Activated T-cell treated with anti-CD3 and anti-CD28 coated beads for 24 hours (primary cell): ENCODE measurements at regions not wholly inside any gene's neighbourhood (a gene's known extent, or its start where the extent isn't known, plus 50 kb on each side); places are given as distances from the start of the nearest gene placed in this dataset.

Source experiments
- DNase-seq: peaks from one replicate; pipeline ENCODE4 v3.0.0-alpha.2; 2020; ENCODE audit warnings: low read depth

GRCh38 chr10:128898133-128898915 lies 568.7 kb upstream of the MGMT start:
- DNase-seq, result no peak

- no peak for DNase-seq
These were observed 568.2 kb upstream of the MGMT start for GRCh38 chr10:128898916-128899195.

- no peak for DNase-seq
These were observed 566.6 kb upstream of the MGMT start for GRCh38 chr10:128900456-128900855.

- DNase-seq, result no peak
These were observed 565.8 kb upstream of the MGMT start for GRCh38 chr10:128901236-128901635.

- no peak for DNase-seq
These were observed 564.9 kb upstream of the MGMT start for GRCh38 chr10:128902031-128902710.

GRCh38 chr10:128907155-128907941 lies 559.7 kb upstream of the MGMT start:
- DNase-seq, result no peak

GRCh38 chr10:128908099-128908498 lies 558.9 kb upstream of the MGMT start:
- no peak for DNase-seq

- DNase-seq, result no peak
These were observed 558.5 kb upstream of the MGMT start for GRCh38 chr10:128908499-128908898.

GRCh38 chr10:128912568-128913311 lies 554.3 kb upstream of the MGMT start:
- no peak for DNase-seq

- DNase-seq, result no peak
These were observed 552.4 kb upstream of the MGMT start for GRCh38 chr10:128914681-128915080.

GRCh38 chr10:128915630-128916029 lies 551.4 kb upstream of the MGMT start:
- DNase-seq, result no peak

GRCh38 chr10:128916383-128916782 lies 550.7 kb upstream of the MGMT start:
- DNase-seq, result no peak

- no peak for DNase-seq
These were observed 545.5 kb upstream of the MGMT start for GRCh38 chr10:128921389-128922022.

GRCh38 chr10:128922172-128922571 lies 544.9 kb upstream of the MGMT start:
- no peak for DNase-seq

- no peak for DNase-seq
These were observed 544.3 kb upstream of the MGMT start for GRCh38 chr10:128922619-128923196.

GRCh38 chr10:128924918-128925317 lies 542.1 kb upstream of the MGMT start:
- DNase-seq, result no peak

GRCh38 chr10:128926711-128927110 lies 540.3 kb upstream of the MGMT start:
- no peak for DNase-seq

GRCh38 chr10:128927497-128928161 lies 539.4 kb upstream of the MGMT start:
- DNase-seq, result no peak

- DNase-seq, result no peak
These were observed 538.7 kb upstream of the MGMT start for GRCh38 chr10:128928231-128928836.

GRCh38 chr10:128929131-128929530 lies 537.9 kb upstream of the MGMT start:
- no peak for DNase-seq

GRCh38 chr10:128929767-128930166 lies 537.3 kb upstream of the MGMT start:
- DNase-seq, result no peak
